A673 (cell line): ENCODE measurements at regions not wholly inside any gene's neighbourhood (a gene's known extent, or its start where the extent isn't known, plus 50 kb on each side); places are given as distances from the start of the nearest gene placed in this dataset.

ENCODE experiments used
- EZH2 ChIP-seq: fragments of 200-600 bp; sonication (generic); IDR thresholded peaks from 2 replicates; pipeline ENCODE4 v1.6.1; 2017; ENCODE audit warnings: borderline replicate concordance, low read depth, mild to moderate bottlenecking, mixed read lengths, antibody characterized with exemption, low read length; ENCODE audit not compliant: poor library complexity, severe bottlenecking
- TF ChIP-seq, protein P1 (sequence below): fragments of 300-800, 200-600 bp; sonication (generic); conservative IDR thresholded peaks from 2 replicates; pipeline ENCODE4 v1.5.1; 2017; ENCODE audit warnings: low read depth, mild to moderate bottlenecking, antibody characterized with exemption, low read length, moderate library complexity, mixed read lengths

DNA sequence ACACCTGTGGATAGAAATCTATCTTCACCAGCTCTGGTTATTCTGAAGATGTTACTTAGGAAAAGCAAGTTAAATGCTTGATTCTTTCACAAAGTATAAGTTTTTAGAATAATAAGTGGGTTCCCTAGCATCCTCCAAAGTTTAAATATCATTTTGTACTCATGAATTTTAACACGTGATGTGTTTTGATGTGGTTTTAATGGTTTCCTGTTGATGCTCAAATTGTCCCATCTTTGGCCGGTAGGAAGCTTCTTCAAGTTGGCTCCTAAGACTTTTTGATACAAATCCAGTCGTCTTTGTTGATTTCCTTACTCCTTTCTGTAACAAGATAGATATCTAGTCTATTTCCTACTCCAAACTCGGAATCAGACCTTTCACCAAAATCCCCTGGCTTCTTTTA is 94.5 kb upstream of the STXBP5 start:
- no peak for TF ChIP-seq EZH2
- TF ChIP-seq, protein P1, sequence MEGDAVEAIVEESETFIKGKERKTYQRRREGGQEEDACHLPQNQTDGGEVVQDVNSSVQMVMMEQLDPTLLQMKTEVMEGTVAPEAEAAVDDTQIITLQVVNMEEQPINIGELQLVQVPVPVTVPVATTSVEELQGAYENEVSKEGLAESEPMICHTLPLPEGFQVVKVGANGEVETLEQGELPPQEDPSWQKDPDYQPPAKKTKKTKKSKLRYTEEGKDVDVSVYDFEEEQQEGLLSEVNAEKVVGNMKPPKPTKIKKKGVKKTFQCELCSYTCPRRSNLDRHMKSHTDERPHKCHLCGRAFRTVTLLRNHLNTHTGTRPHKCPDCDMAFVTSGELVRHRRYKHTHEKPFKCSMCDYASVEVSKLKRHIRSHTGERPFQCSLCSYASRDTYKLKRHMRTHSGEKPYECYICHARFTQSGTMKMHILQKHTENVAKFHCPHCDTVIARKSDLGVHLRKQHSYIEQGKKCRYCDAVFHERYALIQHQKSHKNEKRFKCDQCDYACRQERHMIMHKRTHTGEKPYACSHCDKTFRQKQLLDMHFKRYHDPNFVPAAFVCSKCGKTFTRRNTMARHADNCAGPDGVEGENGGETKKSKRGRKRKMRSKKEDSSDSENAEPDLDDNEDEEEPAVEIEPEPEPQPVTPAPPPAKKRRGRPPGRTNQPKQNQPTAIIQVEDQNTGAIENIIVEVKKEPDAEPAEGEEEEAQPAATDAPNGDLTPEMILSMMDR: no peak
